HK-2 (cell line): ENCODE measurements at regions not wholly inside any gene's neighbourhood (a gene's known extent, or its start where the extent isn't known, plus 50 kb on each side); places are given as distances from the start of the nearest gene placed in this dataset.
"Not testable (repeated sequence)": the region's sequence is repeated elsewhere in the genome, so short reads cannot be mapped to it uniquely, and the experiment has no call there.

ENCODE experiments used
- DNase-seq: peaks from one replicate; pipeline ENCODE4 v3.0.0-alpha.2; 2018; ENCODE audit not compliant: unreplicated experiment

GRCh38 chr11:11220786-11221185 is 132.3 kb downstream of the CSNK2A3 start:
- DNase-seq: no peak

GRCh38 chr11:11218629-11218986 is 134.4 kb downstream of the CSNK2A3 start:
- no peak for DNase-seq

- DNase-seq: no peak
Observed at GRCh38 chr11:11217929-11218628, 135.0 kb downstream of the CSNK2A3 start.

GRCh38 chr11:11217289-11217928 is 135.6 kb downstream of the CSNK2A3 start:
- no peak for DNase-seq

GRCh38 chr11:11215944-11216343 is 137.1 kb downstream of the CSNK2A3 start:
- DNase-seq: no peak

GRCh38 chr11:11215058-11215815 is 137.8 kb downstream of the CSNK2A3 start:
- DNase-seq: no peak

GRCh38 chr11:11213117-11213516 is 139.9 kb downstream of the CSNK2A3 start:
- DNase-seq: no peak

GRCh38 chr11:11211888-11212287 is 141.2 kb downstream of the CSNK2A3 start:
- DNase-seq: no peak

GRCh38 chr11:11211186-11211585 is 141.9 kb downstream of the CSNK2A3 start:
- DNase-seq: no peak

- no peak for DNase-seq
Observed at GRCh38 chr11:11210446-11210845, 142.6 kb downstream of the CSNK2A3 start.

GRCh38 chr11:11209967-11210366 is 143.1 kb downstream of the CSNK2A3 start:
- DNase-seq: no peak

- no peak for DNase-seq
Observed at GRCh38 chr11:11208994-11209393, 144.1 kb downstream of the CSNK2A3 start.

- no peak for DNase-seq
Observed at GRCh38 chr11:11207428-11207827, 145.6 kb downstream of the CSNK2A3 start.

- DNase-seq: no peak
Observed at GRCh38 chr11:11206484-11206883, 146.6 kb downstream of the CSNK2A3 start.

GRCh38 chr11:11202885-11203284 is 150.2 kb downstream of the CSNK2A3 start:
- no peak for DNase-seq

- DNase-seq: not testable (repeated sequence)
Observed at GRCh38 chr11:11201302-11201701, 151.7 kb downstream of the CSNK2A3 start.

GRCh38 chr11:11192541-11192940 is 160.5 kb downstream of the CSNK2A3 start:
- no peak for DNase-seq

GRCh38 chr11:11189506-11189905 is 163.5 kb downstream of the CSNK2A3 start:
- no peak for DNase-seq

GRCh38 chr11:11186249-11186648 is 166.8 kb downstream of the CSNK2A3 start:
- no peak for DNase-seq

- DNase-seq: no peak
Observed at GRCh38 chr11:11182261-11182660, 170.8 kb downstream of the CSNK2A3 start.

GRCh38 chr11:11178671-11179638 is 174.1 kb downstream of the CSNK2A3 start:
- no peak for DNase-seq
